GM12874 (cell line): ENCODE measurements at regions not wholly inside any gene's neighbourhood (a gene's known extent, or its start where the extent isn't known, plus 50 kb on each side); places are given as distances from the start of the nearest gene placed in this dataset.

Experiments
- CTCF ChIP-seq: IDR thresholded peaks from 2 replicates; pipeline ENCODE4 v1.5.1; 2011; ENCODE audit warnings: low read depth, mild to moderate bottlenecking, control low read depth, low read length, moderate library complexity; ENCODE audit not compliant: insufficient read depth

DNA sequence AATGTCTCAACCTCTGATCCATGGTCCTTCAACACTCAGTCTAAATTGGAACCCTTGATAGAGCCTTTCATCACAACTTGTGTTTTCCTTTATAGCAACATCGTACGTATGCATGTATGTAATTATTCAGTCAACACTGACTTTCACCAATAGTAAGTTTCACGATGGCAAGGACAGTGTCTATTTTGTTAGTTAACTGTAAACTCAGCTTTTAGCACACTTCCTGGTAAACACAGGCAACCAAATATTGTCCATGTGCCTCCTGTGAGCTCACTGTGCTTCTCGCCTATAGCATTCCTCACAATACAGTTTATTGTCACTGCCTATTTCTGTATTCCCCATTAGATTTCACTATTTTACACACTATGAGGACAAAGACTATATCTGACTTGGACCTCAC, 323.1 kb downstream of the DEPDC1B start:
- no peak for TF ChIP-seq CTCF

- TF ChIP-seq CTCF = no peak
Observed at GRCh38 chr5:60374409-60374808, 325.6 kb downstream of the DEPDC1B start.

DNA sequence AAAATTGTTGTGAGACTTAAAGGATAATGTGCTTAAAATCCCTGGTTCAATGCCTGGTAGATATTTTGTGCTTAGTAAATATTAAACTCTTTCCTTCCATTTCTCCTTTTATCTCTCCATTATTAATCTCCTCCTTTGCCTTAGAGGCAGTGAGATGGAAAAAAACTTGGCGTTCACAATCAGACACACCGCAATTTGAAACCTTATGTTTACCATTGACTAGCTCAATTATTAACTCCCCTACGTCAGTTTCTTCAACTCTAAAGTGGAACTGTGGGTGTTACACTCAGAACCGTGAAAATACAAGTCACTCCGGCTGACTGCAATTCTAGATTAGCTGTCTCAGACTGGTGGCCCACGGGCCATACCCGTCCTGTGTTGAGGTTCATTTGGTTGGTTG, 327.2 kb downstream of the DEPDC1B start:
- no peak for TF ChIP-seq CTCF

GRCh38 chr5:60371065-60371464, 328.9 kb downstream of the DEPDC1B start:
- no peak for TF ChIP-seq CTCF

GRCh38 chr5:60370508-60370907, 329.5 kb downstream of the DEPDC1B start:
- TF ChIP-seq CTCF = no peak

- TF ChIP-seq CTCF = no peak
Observed at GRCh38 chr5:60369391-60369790, 330.6 kb downstream of the DEPDC1B start.

DNA sequence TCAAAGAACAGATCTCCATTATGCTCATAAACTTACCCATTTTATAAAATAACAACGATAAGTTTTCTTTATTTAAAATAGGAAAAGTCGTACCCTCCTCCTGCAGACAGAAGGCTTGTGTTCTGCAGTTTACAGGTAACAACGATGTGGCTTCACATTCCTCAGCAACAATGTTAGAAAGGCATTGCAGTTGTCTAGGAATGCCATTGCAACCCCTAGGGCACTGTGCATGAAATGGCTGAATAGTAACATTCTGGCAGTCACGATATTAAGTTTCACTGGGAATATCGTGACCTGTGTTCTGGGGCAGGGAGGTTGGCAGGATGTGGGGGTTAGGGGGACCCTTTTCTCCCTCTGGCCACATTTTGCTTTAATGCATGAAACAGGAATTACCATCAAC, 331.9 kb downstream of the DEPDC1B start:
- no peak for TF ChIP-seq CTCF

GRCh38 chr5:60366489-60366888, 333.5 kb downstream of the DEPDC1B start:
- TF ChIP-seq CTCF = no peak
